WTC11 (cell line): ENCODE measurements at regions not wholly inside any gene's neighbourhood (a gene's known extent, or its start where the extent isn't known, plus 50 kb on each side); places are given as distances from the start of the nearest gene placed in this dataset.

Experiments
- CREB1 ChIP-seq: sonication (generic); formaldehyde crosslinking; IDR thresholded peaks from 2 replicates; pipeline ENCODE4 v1.8.0; 2023; ENCODE audit warnings: mild to moderate bottlenecking, missing genetic modification reagents
- ESRRA ChIP-seq: sonication (generic); formaldehyde crosslinking; IDR thresholded peaks from 2 replicates; pipeline ENCODE4 v1.8.1; 2022; ENCODE audit warnings: mild to moderate bottlenecking, missing genetic modification reagents, borderline replicate concordance
- JUN ChIP-seq: sonication (generic); formaldehyde crosslinking; IDR thresholded peaks from 2 replicates; pipeline ENCODE4 v1.8.0; 2023; ENCODE audit warnings: mild to moderate bottlenecking, missing genetic modification reagents
- NR2C2 ChIP-seq: sonication (generic); formaldehyde crosslinking; IDR thresholded peaks from 2 replicates; pipeline ENCODE4 v1.8.0; 2022; ENCODE audit warnings: mild to moderate bottlenecking, missing genetic modification reagents
- SMAD3 ChIP-seq: sonication (generic); formaldehyde crosslinking; IDR thresholded peaks from 2 replicates; pipeline ENCODE4 v1.8.0; 2022; ENCODE audit warnings: missing genetic modification reagents, mild to moderate bottlenecking, borderline replicate concordance
- TF ChIP-seq, protein P1 (sequence below): fragments of 250-450 bp; sonication (Bioruptor Pico); IDR thresholded peaks from 2 replicates; pipeline ENCODE4 v2.1.2; 2022; ENCODE audit warnings: mild to moderate bottlenecking, moderate library complexity
- TF ChIP-seq, protein P2 (sequence below): sonication (generic); formaldehyde crosslinking; IDR thresholded peaks from 2 replicates; pipeline ENCODE4 v1.8.0; 2022; ENCODE audit warnings: mild to moderate bottlenecking, missing genetic modification reagents

DNA sequence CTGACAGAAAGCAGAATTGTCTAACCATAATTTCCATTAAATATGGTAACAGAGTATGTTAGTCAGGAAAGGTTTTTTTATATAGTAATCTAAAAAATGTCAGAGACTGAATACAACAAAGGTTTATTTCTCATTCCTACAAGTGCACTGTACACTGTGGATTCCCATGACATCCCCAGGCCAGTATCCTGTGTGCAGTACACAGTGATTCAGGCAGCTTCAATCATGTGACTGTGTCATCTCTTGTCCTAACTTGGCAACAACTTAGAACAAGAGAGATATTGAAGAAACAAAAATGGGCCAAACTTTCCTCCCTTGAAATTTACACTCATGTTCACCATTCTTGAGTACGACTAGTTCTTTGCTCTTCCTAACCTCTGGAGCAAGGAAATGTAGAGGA, 189.8 kb upstream of the SEMA3A start:
- TF ChIP-seq, protein P1, sequence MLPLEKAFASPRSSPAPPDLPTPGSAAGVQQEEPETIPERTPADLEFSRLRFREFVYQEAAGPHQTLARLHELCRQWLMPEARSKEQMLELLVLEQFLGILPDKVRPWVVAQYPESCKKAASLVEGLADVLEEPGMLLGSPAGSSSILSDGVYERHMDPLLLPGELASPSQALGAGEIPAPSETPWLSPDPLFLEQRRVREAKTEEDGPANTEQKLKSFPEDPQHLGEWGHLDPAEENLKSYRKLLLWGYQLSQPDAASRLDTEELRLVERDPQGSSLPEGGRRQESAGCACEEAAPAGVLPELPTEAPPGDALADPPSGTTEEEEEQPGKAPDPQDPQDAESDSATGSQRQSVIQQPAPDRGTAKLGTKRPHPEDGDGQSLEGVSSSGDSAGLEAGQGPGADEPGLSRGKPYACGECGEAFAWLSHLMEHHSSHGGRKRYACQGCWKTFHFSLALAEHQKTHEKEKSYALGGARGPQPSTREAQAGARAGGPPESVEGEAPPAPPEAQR (CRISPR knock-in tag): no peak
- TF ChIP-seq SMAD3 (no peak), CREB1 (CRISPR knock-in tag) (no peak), ESRRA (CRISPR knock-in tag) (no peak), NR2C2 (CRISPR knock-in tag) (no peak), JUN (CRISPR knock-in tag) (no peak)
- TF ChIP-seq, protein P2, sequence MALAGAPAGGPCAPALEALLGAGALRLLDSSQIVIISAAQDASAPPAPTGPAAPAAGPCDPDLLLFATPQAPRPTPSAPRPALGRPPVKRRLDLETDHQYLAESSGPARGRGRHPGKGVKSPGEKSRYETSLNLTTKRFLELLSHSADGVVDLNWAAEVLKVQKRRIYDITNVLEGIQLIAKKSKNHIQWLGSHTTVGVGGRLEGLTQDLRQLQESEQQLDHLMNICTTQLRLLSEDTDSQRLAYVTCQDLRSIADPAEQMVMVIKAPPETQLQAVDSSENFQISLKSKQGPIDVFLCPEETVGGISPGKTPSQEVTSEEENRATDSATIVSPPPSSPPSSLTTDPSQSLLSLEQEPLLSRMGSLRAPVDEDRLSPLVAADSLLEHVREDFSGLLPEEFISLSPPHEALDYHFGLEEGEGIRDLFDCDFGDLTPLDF (CRISPR knock-in tag): no peak
